ENCODE measurements at regions not wholly inside any gene's neighbourhood (a gene's known extent, or its start where the extent isn't known, plus 50 kb on each side); places are given as distances from the start of the nearest gene placed in this dataset.
A peak's percentile ranks its signal among the peaks of the same experiment; 100 is the strongest.
"Not testable (repeated sequence)": the region's sequence is repeated elsewhere in the genome, so short reads cannot be mapped to it uniquely, and the experiment has no call there.

DNA sequence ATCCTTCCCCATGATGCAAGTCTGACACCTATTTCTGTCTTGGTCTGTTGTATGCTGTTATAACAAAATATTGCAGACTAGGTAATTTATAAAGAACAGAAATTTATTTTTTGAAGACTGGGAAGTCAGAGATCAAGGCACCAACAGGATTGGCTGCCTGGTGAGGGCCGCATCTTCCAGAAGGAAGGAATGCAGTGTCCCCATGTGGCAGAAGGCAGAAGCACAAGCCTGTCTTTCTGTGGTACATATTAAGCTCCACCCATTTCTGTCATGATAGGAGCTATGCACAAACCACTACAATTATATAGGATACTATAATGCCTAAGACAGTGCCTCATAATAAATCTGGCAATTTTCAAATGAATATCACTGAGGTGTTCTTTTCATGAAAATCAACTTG is 502.3 kb upstream of the DIAPH2 start:
- no peaks in the 10 kb centered on the region for H3K27me3 Mint-ChIP-seq (ENCODE audit: unreplicated experiment)
- H3K4me1 Mint-ChIP-seq (ENCODE audit: low read depth, unreplicated experiment), result no peaks in the 10 kb centered on the region
- H3K36me3 Mint-ChIP-seq (ENCODE audit: unreplicated experiment), result no peaks in the 10 kb centered on the region
- H3K4me3 Mint-ChIP-seq (ENCODE audit: unreplicated experiment), result no peak overlapping the region
- no peak overlapping the region for H3K27ac Mint-ChIP-seq (ENCODE audit: unreplicated experiment)
- H3K9me3 Mint-ChIP-seq (ENCODE audit: unreplicated experiment), result no peaks in the 10 kb centered on the region
- DNase-seq, result peak; percentile 41
- TF ChIP-seq, protein P1, sequence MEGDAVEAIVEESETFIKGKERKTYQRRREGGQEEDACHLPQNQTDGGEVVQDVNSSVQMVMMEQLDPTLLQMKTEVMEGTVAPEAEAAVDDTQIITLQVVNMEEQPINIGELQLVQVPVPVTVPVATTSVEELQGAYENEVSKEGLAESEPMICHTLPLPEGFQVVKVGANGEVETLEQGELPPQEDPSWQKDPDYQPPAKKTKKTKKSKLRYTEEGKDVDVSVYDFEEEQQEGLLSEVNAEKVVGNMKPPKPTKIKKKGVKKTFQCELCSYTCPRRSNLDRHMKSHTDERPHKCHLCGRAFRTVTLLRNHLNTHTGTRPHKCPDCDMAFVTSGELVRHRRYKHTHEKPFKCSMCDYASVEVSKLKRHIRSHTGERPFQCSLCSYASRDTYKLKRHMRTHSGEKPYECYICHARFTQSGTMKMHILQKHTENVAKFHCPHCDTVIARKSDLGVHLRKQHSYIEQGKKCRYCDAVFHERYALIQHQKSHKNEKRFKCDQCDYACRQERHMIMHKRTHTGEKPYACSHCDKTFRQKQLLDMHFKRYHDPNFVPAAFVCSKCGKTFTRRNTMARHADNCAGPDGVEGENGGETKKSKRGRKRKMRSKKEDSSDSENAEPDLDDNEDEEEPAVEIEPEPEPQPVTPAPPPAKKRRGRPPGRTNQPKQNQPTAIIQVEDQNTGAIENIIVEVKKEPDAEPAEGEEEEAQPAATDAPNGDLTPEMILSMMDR (IDR thresholded peaks at IDR 0.05; ENCODE audit: partially characterized antibody, unreplicated experiment), result peak; percentile 43

DNA sequence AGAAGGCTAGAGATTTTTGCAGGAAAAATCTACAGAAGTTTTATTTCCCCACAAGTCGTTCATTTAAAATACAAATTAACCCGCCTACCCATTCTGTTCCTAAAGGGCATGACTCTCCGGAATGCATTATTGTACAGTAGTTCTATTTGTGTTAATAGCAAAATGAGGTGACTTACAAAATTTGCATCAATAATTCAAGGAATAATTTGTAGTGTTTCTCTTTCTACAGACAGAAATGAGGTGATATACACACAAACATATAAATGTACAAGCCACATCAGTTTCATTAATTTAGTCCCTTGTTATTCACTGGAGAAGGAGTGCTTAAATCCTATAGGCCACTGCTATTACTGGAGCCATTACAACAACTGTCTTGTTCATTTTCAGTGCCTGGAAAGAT is 501.3 kb upstream of the DIAPH2 start:
- no peak for DNase-seq
- no peaks in the 10 kb centered on the region for H3K9me3 Mint-ChIP-seq (ENCODE audit: unreplicated experiment)
- TF ChIP-seq, protein P1 (IDR thresholded peaks at IDR 0.05; ENCODE audit: partially characterized antibody, unreplicated experiment), result no peak
- no peak overlapping the region for H3K27ac Mint-ChIP-seq (ENCODE audit: unreplicated experiment)
- no peaks in the 10 kb centered on the region for H3K27me3 Mint-ChIP-seq (ENCODE audit: unreplicated experiment)
- no peak overlapping the region for H3K4me3 Mint-ChIP-seq (ENCODE audit: unreplicated experiment)
- H3K36me3 Mint-ChIP-seq (ENCODE audit: unreplicated experiment), result no peaks in the 10 kb centered on the region
- H3K4me1 Mint-ChIP-seq (ENCODE audit: low read depth, unreplicated experiment), result no peaks in the 10 kb centered on the region

DNA sequence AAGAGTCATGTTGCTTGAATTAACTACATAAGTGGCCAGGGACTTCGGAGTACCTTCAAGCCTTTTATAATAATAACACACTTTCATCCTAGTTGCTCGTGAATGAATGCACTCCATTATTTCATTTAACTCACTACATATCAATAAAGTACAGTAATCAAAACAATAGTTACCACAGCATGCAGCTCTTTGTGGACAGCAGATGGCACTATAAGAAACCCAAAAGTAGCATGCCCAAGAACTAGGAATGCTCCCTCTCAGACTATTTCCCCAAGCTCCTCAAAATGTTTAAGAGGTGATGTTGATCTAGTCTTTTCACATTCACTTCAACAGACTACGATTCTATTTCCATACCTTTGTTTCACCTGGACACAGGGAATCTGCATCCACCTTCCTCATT is 500.8 kb upstream of the DIAPH2 start:
- H3K36me3 Mint-ChIP-seq (ENCODE audit: unreplicated experiment), result no peaks in the 10 kb centered on the region
- H3K9me3 Mint-ChIP-seq (ENCODE audit: unreplicated experiment), result no peaks in the 10 kb centered on the region
- no peak overlapping the region for H3K4me3 Mint-ChIP-seq (ENCODE audit: unreplicated experiment)
- H3K4me1 Mint-ChIP-seq (ENCODE audit: low read depth, unreplicated experiment), result no peaks in the 10 kb centered on the region
- TF ChIP-seq, protein P1 (IDR thresholded peaks at IDR 0.05; ENCODE audit: partially characterized antibody, unreplicated experiment), result no peak
- no peak overlapping the region for H3K27ac Mint-ChIP-seq (ENCODE audit: unreplicated experiment)
- no peaks in the 10 kb centered on the region for H3K27me3 Mint-ChIP-seq (ENCODE audit: unreplicated experiment)
- no peak for DNase-seq

DNA sequence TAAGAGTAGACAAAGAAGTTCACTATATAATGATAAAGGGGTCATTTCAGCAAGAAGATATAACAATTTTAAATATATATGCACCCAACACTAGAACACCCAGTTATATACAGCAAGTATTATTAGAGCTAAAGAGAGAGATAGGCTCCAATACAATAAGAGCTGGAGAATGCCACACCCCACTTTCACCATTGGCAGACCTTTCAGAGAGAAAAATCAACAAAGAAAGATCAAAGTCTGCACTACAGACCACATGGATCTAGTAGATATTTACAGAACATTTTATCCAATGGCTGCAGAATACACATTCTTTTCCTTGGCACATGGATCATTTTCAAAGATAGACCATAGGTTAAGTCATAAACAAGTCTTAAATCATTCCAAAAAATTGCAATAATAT is 479.7 kb upstream of the DIAPH2 start:
- no peak for DNase-seq
- Mint-ChIP-seq H3K36me3 (ENCODE audit: unreplicated experiment) (no peaks in the 10 kb centered on the region), H3K4me1 (ENCODE audit: low read depth, unreplicated experiment) (no peaks in the 10 kb centered on the region), H3K27me3 (ENCODE audit: unreplicated experiment) (no peaks in the 10 kb centered on the region), H3K4me3 (ENCODE audit: unreplicated experiment) (no peak overlapping the region), H3K9me3 (ENCODE audit: unreplicated experiment) (no peaks in the 10 kb centered on the region), H3K27ac (ENCODE audit: unreplicated experiment) (no peak overlapping the region)
- TF ChIP-seq, protein P1 (IDR thresholded peaks at IDR 0.05; ENCODE audit: partially characterized antibody, unreplicated experiment), result no peak

DNA sequence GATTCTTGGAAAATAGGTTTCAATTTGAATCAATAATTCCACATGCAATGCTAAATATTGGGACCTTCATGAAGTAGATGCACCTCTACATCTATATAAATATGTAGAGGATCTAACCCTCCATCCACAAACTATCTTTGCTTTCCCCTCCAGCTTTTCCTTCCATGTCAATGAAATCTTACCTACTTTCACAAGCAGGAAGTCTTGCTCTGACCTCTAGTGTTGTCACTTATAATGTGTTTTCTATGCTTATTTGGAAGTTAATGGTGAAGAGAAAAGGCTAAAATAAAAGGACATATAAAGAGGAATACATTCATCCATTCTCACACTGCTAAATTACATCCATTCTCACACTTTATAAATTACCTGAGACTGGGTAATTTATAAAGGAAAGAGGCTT is 472.7 kb upstream of the DIAPH2 start:
- no peak overlapping the region for H3K27ac Mint-ChIP-seq (ENCODE audit: unreplicated experiment)
- H3K36me3 Mint-ChIP-seq (ENCODE audit: unreplicated experiment), result no peaks in the 10 kb centered on the region
- no peaks in the 10 kb centered on the region for H3K4me1 Mint-ChIP-seq (ENCODE audit: low read depth, unreplicated experiment)
- DNase-seq, result no peak
- no peaks in the 10 kb centered on the region for H3K27me3 Mint-ChIP-seq (ENCODE audit: unreplicated experiment)
- TF ChIP-seq, protein P1 (IDR thresholded peaks at IDR 0.05; ENCODE audit: partially characterized antibody, unreplicated experiment), result no peak
- H3K4me3 Mint-ChIP-seq (ENCODE audit: unreplicated experiment), result no peak overlapping the region
- peaks cover 3% of the 10 kb centered on the region for H3K9me3 Mint-ChIP-seq (ENCODE audit: unreplicated experiment)

DNA sequence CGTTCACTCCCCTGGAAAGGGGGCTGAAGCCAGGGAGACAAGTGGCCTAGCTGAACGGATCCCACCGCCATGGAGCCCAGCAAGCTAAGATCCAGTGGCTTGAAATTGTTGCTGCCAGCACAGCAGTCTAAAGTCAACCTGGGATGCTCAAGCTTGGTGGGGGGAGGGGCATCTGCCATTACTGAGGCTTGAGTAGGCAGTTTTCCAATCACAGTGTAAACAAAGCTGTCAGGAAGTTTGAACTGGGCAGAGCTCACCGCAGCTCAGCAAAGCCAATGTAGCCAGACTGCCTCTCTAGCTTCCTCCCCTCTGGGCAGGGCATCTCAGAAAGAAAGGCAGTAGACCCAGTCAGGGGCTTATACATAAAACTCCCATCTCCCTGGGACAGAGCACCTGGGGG is 470.0 kb upstream of the DIAPH2 start:
- not testable (repeated sequence) for H3K36me3 Mint-ChIP-seq (ENCODE audit: unreplicated experiment); H3K4me1 Mint-ChIP-seq (ENCODE audit: low read depth, unreplicated experiment); DNase-seq

More for the DNA sequence above, 470.0 kb upstream of the DIAPH2 start:
- not testable (repeated sequence) for H3K9me3 Mint-ChIP-seq (ENCODE audit: unreplicated experiment); H3K4me3 Mint-ChIP-seq (ENCODE audit: unreplicated experiment); H3K27ac Mint-ChIP-seq (ENCODE audit: unreplicated experiment); H3K27me3 Mint-ChIP-seq (ENCODE audit: unreplicated experiment)

All from glutamatergic neuron (in vitro differentiated cells).